Activated CD4-positive, CD25-positive, alpha-beta regulatory T cell (primary cell): ENCODE measurements at regions not wholly inside any gene's neighbourhood (a gene's known extent, or its start where the extent isn't known, plus 50 kb on each side); places are given as distances from the start of the nearest gene placed in this dataset.

Experiments used
- DNase-seq, 4 experiments: peaks; one replicate each; lab custom pipeline; 2025; lab: John Stamatoyannopoulos, UW

DNA sequence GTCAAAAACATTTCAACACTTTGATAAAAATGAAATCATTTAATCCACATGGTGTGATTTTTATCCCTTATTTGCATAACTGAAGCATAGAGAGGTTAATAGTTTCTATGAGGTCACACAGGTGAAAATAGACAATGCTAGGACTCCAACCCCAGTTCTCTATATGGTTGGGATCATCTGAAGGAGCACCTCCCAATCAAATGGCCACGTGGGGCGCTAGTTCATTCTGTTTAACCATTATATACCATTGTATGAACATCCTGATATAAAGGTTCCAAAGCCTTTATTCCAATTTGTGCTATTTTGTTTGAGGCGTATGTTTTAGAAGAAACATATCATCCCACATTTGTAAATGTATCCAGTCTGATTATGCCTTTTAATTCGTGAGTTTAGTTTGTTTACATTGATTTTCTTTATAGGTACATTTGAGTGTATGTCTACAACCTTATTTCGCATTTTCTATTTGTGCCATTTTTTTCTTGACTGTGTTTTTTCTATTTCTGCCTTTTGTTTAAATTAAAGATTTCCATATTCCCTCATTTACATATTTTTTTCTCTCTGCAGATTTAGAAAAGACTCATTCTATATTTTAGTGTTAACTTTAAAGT lies 1092.0 kb downstream of the MAT2B start:
- no peak for DNase-seq

DNA sequence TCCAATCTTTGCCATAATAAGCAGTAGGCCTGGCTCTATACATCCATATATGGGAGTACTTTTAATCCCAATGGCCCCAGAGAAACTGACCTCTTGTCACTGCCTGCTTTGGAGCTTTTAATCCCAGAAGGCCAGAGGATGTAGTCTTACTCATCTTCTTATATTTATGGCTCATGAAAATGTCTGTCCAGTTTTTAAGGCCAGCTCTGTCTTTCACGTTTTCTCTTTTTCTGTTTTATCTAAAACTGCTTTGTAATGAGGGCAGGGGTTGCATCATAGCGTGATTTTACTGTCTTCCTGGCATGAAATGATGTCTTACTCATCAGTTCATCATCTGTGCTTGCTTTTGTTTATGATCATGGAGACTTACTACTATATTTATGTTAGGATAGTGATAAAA lies 1094.9 kb downstream of the MAT2B start:
- DNase-seq, result no peak

DNA sequence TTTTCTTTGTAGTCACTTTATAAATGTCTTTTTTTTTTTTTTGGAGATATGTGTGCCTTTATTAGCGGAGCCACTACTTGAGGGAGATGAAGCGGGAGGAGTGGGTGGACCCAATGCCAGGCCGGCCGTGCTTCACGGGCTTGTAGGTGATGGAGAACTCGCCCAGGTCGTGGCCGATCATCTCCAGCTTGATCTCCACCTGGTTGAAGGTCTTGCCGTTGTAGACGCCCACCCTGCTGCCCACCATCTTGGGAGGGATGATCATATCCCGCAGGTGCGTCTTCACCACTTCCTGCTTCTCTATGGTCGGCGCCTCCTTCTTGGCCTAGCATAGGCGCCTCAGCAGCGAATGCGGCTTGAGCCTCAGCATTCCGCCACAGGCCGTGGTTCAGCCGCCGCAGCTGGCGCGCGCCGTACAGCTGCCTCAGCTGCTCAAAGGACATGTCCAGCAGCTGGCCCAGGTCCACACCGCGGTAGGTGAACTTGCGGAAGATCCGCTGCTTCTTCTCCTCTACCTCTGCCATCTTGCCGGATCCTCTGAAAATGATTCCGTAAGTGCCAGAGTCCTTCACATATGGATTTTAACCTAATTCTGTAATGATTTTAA lies 1095.6 kb downstream of the MAT2B start:
- no peak for DNase-seq

DNA sequence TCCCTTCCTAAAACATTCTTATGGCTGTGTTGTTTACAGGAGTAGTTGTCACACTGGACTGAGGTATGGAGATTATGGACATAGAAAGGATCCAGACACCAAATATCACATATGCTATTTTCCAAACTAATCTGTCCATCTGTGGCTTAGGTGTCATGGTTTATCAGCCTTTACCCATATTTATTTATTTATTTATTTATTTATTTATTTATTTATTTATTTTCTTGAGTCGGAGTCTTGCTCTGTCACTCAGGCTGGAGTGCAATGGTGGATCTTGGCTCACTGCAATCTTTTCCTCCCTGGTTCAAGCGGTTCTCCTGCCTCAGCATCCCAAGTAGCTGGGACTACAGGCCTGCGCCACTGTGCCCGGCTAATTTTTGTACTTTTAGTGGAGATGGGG lies 1103.1 kb downstream of the MAT2B start:
- DNase-seq, result no peak

DNA sequence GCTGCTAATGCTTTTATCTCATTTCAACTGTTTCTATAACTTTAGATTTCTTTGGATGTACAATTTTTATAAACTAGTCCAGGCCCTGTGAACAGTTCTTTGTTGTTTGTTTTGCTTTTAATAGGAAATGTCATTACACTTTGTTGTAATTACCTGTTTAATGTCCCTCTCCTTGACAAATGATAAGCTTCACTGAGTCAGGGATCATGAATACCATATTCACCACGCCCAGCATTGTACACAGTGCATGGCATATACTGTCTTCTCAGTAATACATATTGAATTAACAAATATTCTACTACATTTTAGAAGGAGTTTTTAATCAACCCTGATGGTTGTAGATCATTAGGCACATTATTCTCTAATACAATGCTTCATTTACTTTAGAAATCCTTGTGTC lies 1105.0 kb downstream of the MAT2B start:
- DNase-seq, result no peak

DNA sequence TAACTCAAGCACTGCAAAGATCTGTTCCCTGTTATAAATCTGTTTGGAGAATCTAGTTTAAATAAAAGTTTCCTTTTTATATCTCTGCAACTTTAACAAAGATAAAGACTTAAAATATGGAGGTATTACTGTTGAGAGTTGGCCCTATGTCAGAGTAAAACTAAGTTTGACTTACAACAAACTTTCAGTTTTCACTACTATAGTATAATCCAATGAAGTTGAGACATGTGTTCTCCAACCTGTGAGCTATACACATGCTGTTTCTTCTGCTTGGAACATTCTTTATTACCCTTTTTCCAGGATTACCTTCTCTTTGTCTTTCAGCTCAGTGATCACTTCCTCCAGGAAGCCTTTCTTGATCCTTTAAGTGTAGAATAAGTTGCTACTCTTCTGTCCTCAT lies 1109.3 kb downstream of the MAT2B start:
- DNase-seq, result no peak

DNA sequence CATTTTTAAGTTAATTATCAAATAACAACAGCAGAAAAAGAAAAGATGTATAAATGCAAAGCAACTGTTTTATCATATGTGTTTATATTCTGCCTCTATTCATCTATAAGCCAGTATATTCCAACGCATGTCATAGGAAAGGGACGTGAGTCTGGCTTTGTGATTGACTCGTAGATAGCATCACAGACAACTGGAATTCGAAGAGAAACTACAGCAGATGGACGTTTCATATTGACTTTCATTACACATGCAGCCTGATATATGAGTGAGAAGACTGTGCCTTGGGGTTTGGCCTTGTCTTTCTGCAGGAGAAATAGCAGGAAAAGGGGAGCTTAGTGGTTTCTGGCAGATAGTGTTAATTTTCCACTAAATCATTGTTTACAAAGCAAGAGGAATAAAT lies 1111.9 kb downstream of the MAT2B start:
- DNase-seq, result no peak

DNA sequence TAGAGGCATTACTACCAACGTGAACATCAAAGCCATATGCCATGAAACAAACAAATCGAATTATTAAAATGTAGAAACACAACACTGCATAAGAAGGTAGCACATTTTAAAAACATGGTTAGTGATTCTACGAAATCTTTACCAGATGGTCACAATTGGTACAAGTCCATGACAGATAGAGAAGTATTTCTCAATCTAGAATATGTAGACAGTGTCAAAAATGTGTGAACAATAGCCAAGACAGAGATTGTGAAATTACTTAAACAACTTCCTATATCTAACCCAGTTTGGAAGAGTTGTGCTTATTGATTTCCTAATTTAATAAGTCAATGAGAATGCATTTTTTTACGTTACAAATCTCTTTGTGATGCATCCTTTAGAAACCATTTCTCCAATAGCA lies 1121.6 kb downstream of the MAT2B start:
- no peak for DNase-seq

DNA sequence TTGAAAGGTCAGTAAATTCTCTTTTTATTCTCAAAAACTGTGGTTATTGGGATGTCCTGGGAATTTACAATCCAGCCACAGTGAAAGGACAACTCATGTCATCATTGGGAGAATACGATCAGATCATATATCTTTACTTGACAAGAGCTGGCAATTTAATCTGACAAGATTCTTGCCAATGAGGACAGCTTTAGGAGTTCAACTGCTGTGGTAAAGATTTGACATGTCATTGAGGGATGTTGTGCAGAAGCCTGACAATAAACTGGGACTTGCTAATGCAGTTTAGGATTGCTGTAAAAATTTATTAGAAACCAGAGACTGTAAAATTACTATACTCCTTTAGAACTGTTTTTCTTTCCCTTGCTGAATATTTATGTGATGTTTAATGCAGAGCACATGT lies 1131.0 kb downstream of the MAT2B start:
- DNase-seq, result no peak

DNA sequence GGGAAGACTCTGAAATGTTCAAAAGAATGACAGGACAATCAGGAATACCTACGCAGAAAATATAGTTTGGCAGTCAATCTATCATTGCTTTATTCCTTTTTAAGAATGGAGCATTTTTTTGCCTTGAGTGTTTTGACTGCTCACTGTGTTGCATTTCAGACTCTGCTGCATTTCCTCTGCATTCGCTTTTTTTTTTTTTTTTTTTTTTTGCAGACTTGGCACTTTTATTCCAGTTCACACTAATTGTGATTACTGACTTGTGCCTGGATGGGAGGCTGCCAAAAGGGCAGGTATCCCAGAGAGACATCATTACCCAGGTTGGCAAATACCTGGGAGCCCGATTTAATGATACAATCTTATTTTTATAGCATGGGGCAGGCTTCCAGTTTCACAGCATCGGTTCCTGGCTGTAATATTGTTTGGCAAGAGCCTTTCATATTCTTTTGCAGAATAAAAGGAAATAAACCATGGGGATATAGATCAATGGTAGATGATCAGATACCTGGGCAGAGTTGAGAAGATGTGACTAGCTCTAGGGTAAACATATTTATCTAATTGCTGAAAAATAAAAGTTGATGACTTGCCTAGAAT lies 1132.6 kb downstream of the MAT2B start:
- no peak for DNase-seq

DNA sequence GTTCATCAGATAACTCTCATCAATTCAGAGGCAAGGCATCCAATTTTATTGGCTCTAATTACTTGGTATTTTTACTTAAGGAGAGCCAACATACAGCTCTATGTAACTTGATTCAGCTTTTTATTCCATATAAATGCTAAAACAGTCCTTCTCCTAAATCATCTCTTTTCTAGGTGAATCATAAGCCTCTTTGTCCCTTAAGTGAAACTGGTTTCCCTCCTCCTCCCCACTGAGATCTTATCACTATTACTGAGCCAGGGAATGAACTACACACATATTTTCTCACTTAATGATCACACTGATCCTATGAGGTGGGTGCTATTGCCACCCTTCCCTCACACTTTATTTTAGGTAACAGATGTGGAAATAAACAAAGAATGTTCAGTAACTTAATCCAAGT lies 1143.8 kb downstream of the MAT2B start:
- DNase-seq, result no peak

DNA sequence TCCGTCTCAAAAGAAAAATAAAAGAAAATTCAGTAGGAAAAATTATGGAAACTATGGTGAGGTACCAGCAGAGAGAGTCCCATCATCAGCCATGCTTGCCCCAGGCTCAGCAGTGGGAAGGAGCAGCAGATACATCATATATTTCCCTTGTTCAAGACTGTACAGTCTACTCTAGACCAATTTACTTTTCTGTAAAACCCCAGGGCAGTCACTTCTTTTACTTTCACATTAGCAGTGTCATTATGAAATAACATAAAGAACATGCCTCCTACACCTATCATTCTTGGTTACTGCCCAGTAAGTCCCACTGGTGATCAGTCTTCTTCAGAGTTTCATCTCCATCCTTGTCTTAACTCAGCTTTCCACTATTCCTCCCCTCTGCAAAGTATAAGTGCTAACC lies 1145.0 kb downstream of the MAT2B start:
- DNase-seq, result no peak

DNA sequence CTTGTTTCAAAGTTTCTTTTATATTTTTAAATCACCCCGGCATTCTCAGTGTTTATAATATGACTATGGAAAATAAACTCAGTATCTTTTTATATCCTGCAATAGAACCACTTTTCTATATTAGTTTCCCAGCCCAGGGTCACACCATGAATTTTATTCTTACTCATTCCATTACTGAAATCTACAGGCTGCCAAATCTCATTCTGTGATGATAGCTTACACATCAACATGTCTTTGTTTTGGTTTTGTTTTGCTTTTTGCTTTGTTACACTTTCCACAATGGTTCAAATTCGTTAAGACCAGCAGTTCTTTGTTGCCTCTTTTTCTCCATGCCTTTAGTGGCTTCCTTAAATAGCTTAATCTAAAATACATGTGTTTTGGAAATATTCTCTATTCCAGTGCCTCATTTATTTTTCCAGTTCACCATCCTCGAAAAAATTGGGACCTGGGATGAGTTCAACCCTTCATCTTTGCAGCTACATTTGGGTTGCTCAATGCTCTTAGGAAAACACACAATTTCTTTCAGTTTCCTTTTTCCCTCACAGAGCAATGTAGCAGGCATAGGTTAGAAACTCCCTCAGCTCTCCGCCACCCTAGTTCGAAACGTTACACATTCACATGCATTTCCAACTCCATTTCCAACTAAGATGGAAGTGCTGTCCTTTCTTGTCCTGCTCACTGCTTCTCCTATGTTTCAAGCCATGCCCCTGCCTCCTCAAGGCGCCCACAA lies 1146.3 kb downstream of the MAT2B start:
- DNase-seq, result no peak

DNA sequence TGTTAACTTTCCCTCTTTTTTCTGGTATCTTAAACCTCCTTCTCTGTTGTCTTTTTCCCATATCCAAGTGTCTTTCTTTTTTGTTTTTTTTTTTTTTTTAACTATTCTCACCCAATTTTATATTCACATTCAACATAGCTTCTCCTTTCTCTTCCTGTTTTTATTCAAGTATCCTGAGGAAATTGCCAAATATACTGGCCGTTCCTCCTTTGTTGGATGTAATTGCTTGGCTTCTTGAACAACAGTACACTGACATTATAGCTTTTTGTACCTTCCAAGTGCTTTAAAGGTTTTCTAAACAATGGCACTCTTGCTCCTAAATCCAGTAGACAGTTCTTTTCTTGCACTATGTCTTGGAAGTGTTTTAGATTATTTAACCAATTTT lies 1146.8 kb downstream of the MAT2B start:
- no peak for DNase-seq

DNA sequence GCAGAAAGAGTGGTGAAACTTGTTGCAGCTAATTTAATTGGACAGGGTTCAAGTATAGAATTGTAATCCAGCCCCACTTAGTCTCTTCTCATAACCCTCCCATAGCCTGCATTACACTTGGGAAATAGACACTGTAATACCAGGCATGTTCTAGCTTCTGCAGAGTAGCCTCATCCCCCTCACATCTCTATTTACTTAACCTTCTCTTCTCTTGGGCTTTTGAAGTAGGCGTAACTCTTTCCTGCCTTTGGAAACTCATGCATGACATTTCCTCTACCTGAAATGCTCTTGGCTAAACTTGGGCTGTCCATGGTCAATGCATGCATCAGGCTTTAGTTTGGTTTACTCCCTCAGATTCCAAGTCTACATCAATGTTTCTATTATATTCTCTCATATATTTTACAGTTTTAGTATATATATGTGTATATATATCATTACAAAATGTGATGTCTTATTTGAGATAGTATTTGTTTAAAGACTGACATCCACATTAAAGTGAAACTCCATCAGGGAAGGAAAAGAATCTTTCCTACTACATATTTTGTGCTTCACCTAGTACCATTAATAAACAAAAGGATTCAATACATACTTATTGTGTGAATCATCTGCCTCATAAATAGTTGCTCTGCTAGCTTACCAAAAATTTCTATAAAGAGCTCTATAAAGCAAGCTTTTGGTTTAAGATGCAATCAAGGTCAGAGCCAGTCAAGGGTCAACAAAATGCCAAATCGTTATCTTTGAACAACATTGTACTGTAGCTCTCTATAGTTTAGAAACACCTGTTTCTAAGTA lies 1158.0 kb downstream of the MAT2B start:
- no peak for DNase-seq

DNA sequence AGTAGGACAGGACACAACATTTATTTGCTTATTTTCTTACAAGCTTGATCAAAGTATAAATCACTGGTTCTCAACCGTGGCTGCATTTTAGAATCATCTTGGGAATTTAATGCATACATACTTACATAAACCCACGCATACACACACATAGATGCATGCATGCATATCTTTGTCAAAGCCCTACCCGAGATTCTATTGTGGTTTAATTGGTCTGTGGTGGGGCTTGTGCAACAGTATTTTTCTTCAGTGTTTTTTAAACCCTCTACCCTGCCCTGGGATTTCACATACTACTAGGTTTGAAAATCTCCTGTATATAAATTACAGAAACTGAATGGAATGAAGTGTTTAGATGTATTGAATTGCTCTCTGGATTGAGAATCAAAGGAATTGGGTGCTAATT lies 1166.2 kb downstream of the MAT2B start:
- DNase-seq, result no peak

DNA sequence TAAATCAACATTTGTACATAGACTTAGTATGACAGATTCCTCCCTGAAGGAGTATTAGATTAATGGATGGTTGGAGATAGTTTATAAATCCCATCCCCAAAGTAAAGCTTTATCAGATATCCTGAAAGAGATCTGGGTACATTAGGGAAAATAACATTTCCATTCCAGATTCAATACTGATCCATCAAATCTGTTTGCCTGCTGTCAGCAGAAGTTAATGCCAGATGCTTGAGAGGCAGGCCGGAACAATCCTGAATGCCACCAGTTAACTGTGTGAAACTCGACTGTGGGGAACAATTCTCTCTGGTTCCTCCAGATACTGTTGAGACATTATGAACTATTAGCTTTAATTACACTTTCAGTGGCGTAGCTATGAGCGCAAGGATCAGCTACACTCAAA lies 1166.8 kb downstream of the MAT2B start:
- no peak for DNase-seq

DNA sequence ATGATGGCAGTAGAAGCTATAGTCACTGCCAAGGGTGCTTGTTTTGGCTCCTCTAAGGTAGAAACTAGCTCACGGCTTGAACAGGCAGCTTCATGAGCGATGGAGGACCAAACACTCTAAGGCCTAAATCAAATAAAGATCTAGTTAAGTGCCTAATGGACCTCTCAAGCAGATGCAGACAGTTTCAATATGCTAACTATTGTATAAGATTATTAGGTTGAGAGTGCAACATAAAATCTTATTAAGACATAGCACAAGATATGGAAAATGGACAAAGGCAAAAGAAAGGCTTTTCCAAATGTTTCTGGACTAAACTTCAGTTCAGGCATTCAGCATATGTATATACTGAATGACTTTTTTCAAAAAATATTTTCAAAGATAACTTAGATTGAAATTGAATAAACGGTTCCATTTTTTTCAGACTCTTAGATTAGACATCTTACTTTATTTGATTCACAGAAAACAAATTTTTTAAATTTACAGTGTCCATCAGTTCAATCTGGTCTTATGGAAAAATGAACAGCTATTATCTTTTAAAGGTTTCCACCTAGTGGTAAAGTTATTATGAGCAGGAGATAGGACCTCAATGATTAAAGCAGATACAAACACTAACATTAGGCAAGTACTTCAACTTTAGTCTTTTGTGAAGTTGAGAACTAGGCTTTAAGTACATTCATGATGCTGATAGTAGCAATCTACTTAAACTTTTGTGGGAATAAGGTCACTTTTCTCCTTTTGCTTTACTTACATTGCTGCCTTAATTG lies 1167.7 kb downstream of the MAT2B start:
- DNase-seq, result no peak

DNA sequence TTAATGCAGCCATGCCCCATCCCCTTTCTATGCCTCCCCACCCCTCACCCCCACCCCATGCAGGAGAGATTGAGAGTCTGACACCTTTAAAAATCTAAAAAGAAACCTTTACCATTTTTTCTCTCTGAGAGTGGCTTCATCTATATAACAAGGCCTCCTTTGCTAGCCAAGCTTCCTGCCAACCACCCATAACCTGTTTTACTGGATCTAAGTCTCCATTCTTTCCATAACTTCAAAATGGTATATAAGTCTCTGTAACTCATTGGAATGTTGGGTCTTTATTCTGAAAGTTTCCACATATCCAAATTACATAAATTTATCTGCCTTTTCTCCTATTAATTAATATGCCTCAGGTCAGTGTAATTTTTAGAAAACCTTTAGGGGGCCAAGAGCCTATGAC lies 1174.0 kb downstream of the MAT2B start:
- no peak for DNase-seq

DNA sequence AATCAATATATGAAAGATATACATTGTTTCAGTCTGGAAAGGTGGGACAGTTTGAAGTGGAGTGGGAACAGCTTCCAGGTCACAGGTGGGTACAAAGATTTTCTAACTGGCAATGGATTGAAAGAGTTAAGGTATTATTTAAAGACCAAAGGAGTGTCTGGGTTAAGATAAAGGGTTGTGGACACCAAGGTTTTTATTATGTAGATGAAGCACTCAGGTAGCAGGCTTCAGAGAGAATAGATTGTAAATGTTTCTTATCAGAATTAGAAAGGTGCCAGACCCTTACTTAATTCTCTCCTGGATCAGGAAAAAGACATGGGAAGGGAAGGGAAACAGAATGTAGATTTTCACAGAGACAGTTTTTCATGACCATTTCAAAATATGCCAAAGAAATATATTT lies 1174.8 kb downstream of the MAT2B start:
- no peak for DNase-seq

DNA sequence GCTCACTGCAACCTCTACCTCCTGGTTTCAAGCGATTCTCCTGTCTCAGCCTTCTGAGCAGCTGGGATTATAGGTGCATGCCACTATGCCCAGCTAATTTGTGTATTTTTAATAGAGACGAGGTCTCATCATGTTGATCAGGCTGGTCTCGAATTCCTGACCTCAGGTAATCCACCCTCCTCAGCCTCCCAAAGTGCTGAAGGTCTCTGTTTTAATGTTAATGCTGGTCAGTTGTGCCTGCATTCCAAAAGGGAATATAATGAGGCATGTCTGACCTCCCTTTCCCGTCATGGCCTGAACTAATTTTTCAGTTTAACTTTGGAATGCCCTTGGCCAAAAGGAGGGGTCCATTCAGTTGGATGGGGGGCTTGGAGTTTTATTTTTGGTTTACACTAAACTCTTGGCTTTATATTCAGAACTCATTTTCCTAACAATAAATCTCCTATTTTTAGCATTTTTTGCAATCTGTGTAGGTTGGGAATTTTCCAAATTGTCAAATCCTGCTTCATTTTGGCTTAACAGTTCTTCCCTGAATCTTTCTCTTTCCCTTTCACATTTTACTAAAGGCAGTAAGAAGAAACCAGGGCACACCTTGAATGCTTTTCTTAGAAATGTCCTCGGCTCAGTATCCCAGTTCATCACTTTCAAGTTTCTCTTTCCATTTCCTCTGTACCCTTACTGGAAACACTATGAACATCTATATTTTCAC lies 1175.5 kb downstream of the MAT2B start:
- DNase-seq, result no peak
